K562 (cell line): ENCODE measurements at regions not wholly inside any gene's neighbourhood (a gene's known extent, or its start where the extent isn't known, plus 50 kb on each side); places are given as distances from the start of the nearest gene placed in this dataset.

ENCODE experiments used
- CREM ChIP-seq: IDR thresholded peaks from 2 replicates; pipeline ENCODE4 v1.6.1; 2014; ENCODE audit warnings: antibody characterized with exemption, low read depth
- E2F1 ChIP-seq: sonication (generic); formaldehyde crosslinking; IDR thresholded peaks from 2 replicates; pipeline ENCODE4 v1.8.1; 2023; ENCODE audit warnings: mild to moderate bottlenecking, missing genetic modification reagents, moderate library complexity
- FOSL1 ChIP-seq: fragments of 200-800 bp; sonication (Bioruptor generic); conservative IDR thresholded peaks from 2 replicates; pipeline ENCODE4 v1.6.1; 2016; ENCODE audit warnings: missing genetic modification characterization, missing compliant biosample characterization
- HLTF ChIP-seq: fragments of 450-650 bp; IDR thresholded peaks from 2 replicates; pipeline ENCODE4 v1.6.1; 2016
- NUFIP1 ChIP-seq: fragments of 450-650 bp; IDR thresholded peaks from 2 replicates; pipeline ENCODE4 v1.6.1; 2018; ENCODE audit not compliant: partially characterized antibody
- OTX1 ChIP-seq: fragments of 450-650 bp; formaldehyde crosslinking; IDR thresholded peaks from 2 replicates; pipeline ENCODE4 v1.4.0; 2022; ENCODE audit warnings: mild to moderate bottlenecking
- RHOXF2B ChIP-seq: fragments of 250-450 bp; sonication (Bioruptor Pico); conservative IDR thresholded peaks from 2 replicates; pipeline ENCODE4 v1.5.1; 2021
- ZBTB33 ChIP-seq: sonication (generic); formaldehyde crosslinking; IDR thresholded peaks from 2 replicates; pipeline ENCODE4 v1.8.1; 2023; ENCODE audit warnings: mild to moderate bottlenecking, missing genetic modification reagents
- ZNF507 ChIP-seq: conservative IDR thresholded peaks from 2 replicates; pipeline ENCODE4 v1.6.1; 2017; ENCODE audit warnings: missing genetic modification characterization, missing compliant biosample characterization
- ZNF584 ChIP-seq: fragments of 200-800 bp; sonication (Bioruptor generic); IDR thresholded peaks from 2 replicates; pipeline ENCODE4 v1.6.1; 2016; ENCODE audit warnings: low read depth, mild to moderate bottlenecking, missing genetic modification characterization, missing compliant biosample characterization
- TF ChIP-seq, protein P1 (sequence below): fragments of 450-650 bp; IDR thresholded peaks from 2 replicates; pipeline ENCODE4 v1.7.1; 2018; ENCODE audit warnings: mild to moderate bottlenecking, low read depth; ENCODE audit not compliant: partially characterized antibody
- TF ChIP-seq, protein P2 (sequence below): fragments of 150-350 bp; conservative IDR thresholded peaks from 2 replicates; pipeline ENCODE4 v1.6.1; 2014; ENCODE audit warnings: low read length
- TF ChIP-seq, protein P3 (sequence below): fragments of 200-400 bp; formaldehyde crosslinking; IDR thresholded peaks from 2 replicates; pipeline ENCODE4 v1.6.1; 2017; ENCODE audit warnings: mild to moderate bottlenecking, low read depth, low read length, moderate library complexity
- TF ChIP-seq, protein P4 (sequence below): fragments of 450-650 bp; IDR thresholded peaks from 2 replicates; pipeline ENCODE4 v1.6.1; 2017; ENCODE audit warnings: antibody characterized with exemption
- TF ChIP-seq, protein P5 (sequence below): fragments of 450-650 bp; IDR thresholded peaks from 2 replicates; pipeline ENCODE4 v1.6.1; 2016; ENCODE audit warnings: low read depth, mild to moderate bottlenecking, moderate library complexity

- TF ChIP-seq, protein P1, sequence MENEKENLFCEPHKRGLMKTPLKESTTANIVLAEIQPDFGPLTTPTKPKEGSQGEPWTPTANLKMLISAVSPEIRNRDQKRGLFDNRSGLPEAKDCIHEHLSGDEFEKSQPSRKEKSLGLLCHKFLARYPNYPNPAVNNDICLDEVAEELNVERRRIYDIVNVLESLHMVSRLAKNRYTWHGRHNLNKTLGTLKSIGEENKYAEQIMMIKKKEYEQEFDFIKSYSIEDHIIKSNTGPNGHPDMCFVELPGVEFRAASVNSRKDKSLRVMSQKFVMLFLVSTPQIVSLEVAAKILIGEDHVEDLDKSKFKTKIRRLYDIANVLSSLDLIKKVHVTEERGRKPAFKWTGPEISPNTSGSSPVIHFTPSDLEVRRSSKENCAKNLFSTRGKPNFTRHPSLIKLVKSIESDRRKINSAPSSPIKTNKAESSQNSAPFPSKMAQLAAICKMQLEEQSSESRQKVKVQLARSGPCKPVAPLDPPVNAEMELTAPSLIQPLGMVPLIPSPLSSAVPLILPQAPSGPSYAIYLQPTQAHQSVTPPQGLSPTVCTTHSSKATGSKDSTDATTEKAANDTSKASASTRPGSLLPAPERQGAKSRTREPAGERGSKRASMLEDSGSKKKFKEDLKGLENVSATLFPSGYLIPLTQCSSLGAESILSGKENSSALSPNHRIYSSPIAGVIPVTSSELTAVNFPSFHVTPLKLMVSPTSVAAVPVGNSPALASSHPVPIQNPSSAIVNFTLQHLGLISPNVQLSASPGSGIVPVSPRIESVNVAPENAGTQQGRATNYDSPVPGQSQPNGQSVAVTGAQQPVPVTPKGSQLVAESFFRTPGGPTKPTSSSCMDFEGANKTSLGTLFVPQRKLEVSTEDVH = no peak
- TF ChIP-seq OTX1 (no peak), E2F1 (CRISPR knock-in tag) (0 out of 2 replicates have a peak, but pooled peaks have one; percentile 27), CREM (no peak), HLTF (no peak), ZNF507 (tag) (no peak), RHOXF2B (CRISPR knock-in tag) (no peak), NUFIP1 (no peak), ZBTB33 (CRISPR knock-in tag) (no peak), FOSL1 (tag) (0 out of 2 replicates have a peak, but pooled peaks have one; percentile 16), ZNF584 (no peak)
- TF ChIP-seq, protein P2, sequence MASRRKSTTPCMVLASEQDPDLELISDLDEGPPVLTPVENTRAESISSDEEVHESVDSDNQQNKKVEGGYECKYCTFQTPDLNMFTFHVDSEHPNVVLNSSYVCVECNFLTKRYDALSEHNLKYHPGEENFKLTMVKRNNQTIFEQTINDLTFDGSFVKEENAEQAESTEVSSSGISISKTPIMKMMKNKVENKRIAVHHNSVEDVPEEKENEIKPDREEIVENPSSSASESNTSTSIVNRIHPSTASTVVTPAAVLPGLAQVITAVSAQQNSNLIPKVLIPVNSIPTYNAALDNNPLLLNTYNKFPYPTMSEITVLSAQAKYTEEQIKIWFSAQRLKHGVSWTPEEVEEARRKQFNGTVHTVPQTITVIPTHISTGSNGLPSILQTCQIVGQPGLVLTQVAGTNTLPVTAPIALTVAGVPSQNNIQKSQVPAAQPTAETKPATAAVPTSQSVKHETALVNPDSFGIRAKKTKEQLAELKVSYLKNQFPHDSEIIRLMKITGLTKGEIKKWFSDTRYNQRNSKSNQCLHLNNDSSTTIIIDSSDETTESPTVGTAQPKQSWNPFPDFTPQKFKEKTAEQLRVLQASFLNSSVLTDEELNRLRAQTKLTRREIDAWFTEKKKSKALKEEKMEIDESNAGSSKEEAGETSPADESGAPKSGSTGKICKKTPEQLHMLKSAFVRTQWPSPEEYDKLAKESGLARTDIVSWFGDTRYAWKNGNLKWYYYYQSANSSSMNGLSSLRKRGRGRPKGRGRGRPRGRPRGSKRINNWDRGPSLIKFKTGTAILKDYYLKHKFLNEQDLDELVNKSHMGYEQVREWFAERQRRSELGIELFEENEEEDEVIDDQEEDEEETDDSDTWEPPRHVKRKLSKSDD = no peak
- TF ChIP-seq, protein P3, sequence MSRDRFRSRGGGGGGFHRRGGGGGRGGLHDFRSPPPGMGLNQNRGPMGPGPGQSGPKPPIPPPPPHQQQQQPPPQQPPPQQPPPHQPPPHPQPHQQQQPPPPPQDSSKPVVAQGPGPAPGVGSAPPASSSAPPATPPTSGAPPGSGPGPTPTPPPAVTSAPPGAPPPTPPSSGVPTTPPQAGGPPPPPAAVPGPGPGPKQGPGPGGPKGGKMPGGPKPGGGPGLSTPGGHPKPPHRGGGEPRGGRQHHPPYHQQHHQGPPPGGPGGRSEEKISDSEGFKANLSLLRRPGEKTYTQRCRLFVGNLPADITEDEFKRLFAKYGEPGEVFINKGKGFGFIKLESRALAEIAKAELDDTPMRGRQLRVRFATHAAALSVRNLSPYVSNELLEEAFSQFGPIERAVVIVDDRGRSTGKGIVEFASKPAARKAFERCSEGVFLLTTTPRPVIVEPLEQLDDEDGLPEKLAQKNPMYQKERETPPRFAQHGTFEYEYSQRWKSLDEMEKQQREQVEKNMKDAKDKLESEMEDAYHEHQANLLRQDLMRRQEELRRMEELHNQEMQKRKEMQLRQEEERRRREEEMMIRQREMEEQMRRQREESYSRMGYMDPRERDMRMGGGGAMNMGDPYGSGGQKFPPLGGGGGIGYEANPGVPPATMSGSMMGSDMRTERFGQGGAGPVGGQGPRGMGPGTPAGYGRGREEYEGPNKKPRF = no peak
- TF ChIP-seq, protein P4, sequence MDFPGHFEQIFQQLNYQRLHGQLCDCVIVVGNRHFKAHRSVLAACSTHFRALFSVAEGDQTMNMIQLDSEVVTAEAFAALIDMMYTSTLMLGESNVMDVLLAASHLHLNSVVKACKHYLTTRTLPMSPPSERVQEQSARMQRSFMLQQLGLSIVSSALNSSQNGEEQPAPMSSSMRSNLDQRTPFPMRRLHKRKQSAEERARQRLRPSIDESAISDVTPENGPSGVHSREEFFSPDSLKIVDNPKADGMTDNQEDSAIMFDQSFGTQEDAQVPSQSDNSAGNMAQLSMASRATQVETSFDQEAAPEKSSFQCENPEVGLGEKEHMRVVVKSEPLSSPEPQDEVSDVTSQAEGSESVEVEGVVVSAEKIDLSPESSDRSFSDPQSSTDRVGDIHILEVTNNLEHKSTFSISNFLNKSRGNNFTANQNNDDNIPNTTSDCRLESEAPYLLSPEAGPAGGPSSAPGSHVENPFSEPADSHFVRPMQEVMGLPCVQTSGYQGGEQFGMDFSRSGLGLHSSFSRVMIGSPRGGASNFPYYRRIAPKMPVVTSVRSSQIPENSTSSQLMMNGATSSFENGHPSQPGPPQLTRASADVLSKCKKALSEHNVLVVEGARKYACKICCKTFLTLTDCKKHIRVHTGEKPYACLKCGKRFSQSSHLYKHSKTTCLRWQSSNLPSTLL = no peak
- TF ChIP-seq, protein P5, sequence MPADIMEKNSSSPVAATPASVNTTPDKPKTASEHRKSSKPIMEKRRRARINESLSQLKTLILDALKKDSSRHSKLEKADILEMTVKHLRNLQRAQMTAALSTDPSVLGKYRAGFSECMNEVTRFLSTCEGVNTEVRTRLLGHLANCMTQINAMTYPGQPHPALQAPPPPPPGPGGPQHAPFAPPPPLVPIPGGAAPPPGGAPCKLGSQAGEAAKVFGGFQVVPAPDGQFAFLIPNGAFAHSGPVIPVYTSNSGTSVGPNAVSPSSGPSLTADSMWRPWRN = no peak
These were observed 293.6 kb upstream of the STXBP5 start (continued) for GRCh38 chr6:146910611-146911010.
